ENCODE measurements at regions not wholly inside any gene's neighbourhood (a gene's known extent, or its start where the extent isn't known, plus 50 kb on each side); places are given as distances from the start of the nearest gene placed in this dataset.

DNA sequence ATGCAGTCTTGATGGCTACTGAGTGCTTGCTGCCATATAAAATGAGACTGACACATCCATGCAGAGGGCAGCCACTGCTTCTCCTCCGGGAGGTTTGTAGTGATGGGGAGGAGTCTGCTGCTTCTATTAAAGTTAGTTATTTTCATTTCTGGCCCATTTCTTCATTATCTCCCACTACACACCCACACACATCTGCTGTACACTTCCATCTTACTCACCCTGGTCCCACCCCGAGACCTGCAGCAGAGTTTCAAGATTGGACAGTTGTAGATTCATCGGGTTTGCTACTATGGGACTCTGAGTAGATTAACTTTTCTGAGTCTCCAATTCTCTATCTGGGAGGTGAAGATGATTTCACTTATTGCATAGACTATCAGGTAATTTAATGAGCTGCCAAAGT lies 176.2 kb upstream of the SNX19 start:
- no peak for TF ChIP-seq POLR2A (IDR thresholded peaks at IDR 0.05)
- no peak for TF ChIP-seq POLR2AphosphoS5 (IDR thresholded peaks at IDR 0.05)
